Epidermal melanocyte (primary cell): ENCODE measurements at regions not wholly inside any gene's neighbourhood (a gene's known extent, or its start where the extent isn't known, plus 50 kb on each side); places are given as distances from the start of the nearest gene placed in this dataset.

Experiments used
- DNase-seq: peaks from one replicate; pipeline ENCODE4 v3.0.0; 2011; ENCODE audit warnings: low spot score; ENCODE audit not compliant: insufficient read length

- no peak for DNase-seq
Observed at GRCh38 chr10:52903397-52903938, 130.9 kb upstream of the MBL2 start.

GRCh38 chr10:52900593-52900992 is 128.0 kb upstream of the MBL2 start:
- no peak for DNase-seq

GRCh38 chr10:52897162-52897561 is 124.6 kb upstream of the MBL2 start:
- DNase-seq = no peak

- no peak for DNase-seq
Observed at GRCh38 chr10:52895059-52895458, 122.5 kb upstream of the MBL2 start.

GRCh38 chr10:52890281-52890680 is 117.7 kb upstream of the MBL2 start:
- DNase-seq = no peak

GRCh38 chr10:52889611-52890010 is 117.0 kb upstream of the MBL2 start:
- no peak for DNase-seq

GRCh38 chr10:52883996-52884871 is 111.7 kb upstream of the MBL2 start:
- DNase-seq = no peak

GRCh38 chr10:52879091-52879807 is 106.7 kb upstream of the MBL2 start:
- no peak for DNase-seq

- no peak for DNase-seq
Observed at GRCh38 chr10:52877451-52877850, 104.9 kb upstream of the MBL2 start.

GRCh38 chr10:52875336-52875735 is 102.8 kb upstream of the MBL2 start:
- no peak for DNase-seq

GRCh38 chr10:52874581-52874980 is 102.0 kb upstream of the MBL2 start:
- DNase-seq = no peak

- DNase-seq = no peak
Observed at GRCh38 chr10:52871191-52871843, 98.7 kb upstream of the MBL2 start.

GRCh38 chr10:52870562-52870961 is 98.0 kb upstream of the MBL2 start:
- DNase-seq = no peak

- no peak for DNase-seq
Observed at GRCh38 chr10:52869864-52870263, 97.3 kb upstream of the MBL2 start.

GRCh38 chr10:52865213-52865612 is 92.6 kb upstream of the MBL2 start:
- no peak for DNase-seq

GRCh38 chr10:52864201-52865106 is 91.9 kb upstream of the MBL2 start:
- DNase-seq = peak; percentile 29

- no peak for DNase-seq
Observed at GRCh38 chr10:52858722-52859121, 86.1 kb upstream of the MBL2 start.

- DNase-seq = no peak
Observed at GRCh38 chr10:52855546-52856325, 83.2 kb upstream of the MBL2 start.

GRCh38 chr10:52853704-52854103 is 81.1 kb upstream of the MBL2 start:
- no peak for DNase-seq

- no peak for DNase-seq
Observed at GRCh38 chr10:52836816-52837215, 64.2 kb upstream of the MBL2 start.
